Naive thymus-derived CD4-positive, alpha-beta T cell (primary cell): ENCODE measurements at regions not wholly inside any gene's neighbourhood (a gene's known extent, or its start where the extent isn't known, plus 50 kb on each side); places are given as distances from the start of the nearest gene placed in this dataset.

Experiments used
- ATAC-seq: fragments of 150-1000 bp; cut with Tn5 transposase; 2 replicates; pipeline ENCODE4 v1.10.0; 2021; ENCODE audit warnings: mild to moderate bottlenecking, moderate library complexity
- CTCF ChIA-PET: fragments of 350-600 bp; sonication (Branson Sonifier 250); formaldehyde crosslinking; loops from one replicate; lab custom pipeline; 2021; ENCODE audit warnings: antibody characterized with exemption; lab: Charles Lee
- POLR2A ChIA-PET: fragments of 350-600 bp; sonication (Branson Sonifier 250); formaldehyde crosslinking; loops from one replicate; lab custom pipeline; 2021; ENCODE audit warnings: antibody characterized with exemption, inconsistent platforms; lab: Charles Lee
- DNase-seq, 9 donors: peaks; one replicate each; pipeline versions ENCODE4 v3.0.0 to v3.0.0-alpha.2; 2020 to 2022; ENCODE audit warnings: mixed read lengths in 1 of 9
- H3K27ac ChIP-seq: one replicate; pipeline ENCODE4 v1.7.0; 2013; ENCODE audit warnings: mild to moderate bottlenecking, low read depth, low read length, moderate library complexity
- H3K27me3 ChIP-seq, 2 donors: one replicate each; pipeline ENCODE4 v1.7.0; 2013; ENCODE audit warnings: low read length in 2 of 2, mild to moderate bottlenecking in 2 of 2, moderate library complexity in 2 of 2; ENCODE audit not compliant: control insufficient read depth in 2 of 2, insufficient read depth in 2 of 2
- H3K36me3 ChIP-seq, 3 experiments: 1 replicate in 2 of 3; 2 replicates in 1 of 3; pipeline ENCODE4 v1.7.0; 2013; ENCODE audit warnings: low read length in 3 of 3, mild to moderate bottlenecking in 3 of 3, moderate library complexity in 1 of 3; ENCODE audit not compliant: insufficient read depth in 3 of 3, control insufficient read depth in 2 of 3
- H3K4me1 ChIP-seq, 2 donors: one replicate each; pipeline ENCODE4 v1.7.0; 2013; ENCODE audit warnings: low read length in 2 of 2, mild to moderate bottlenecking in 2 of 2, moderate library complexity in 1 of 2; ENCODE audit not compliant: control insufficient read depth in 2 of 2, insufficient read depth in 2 of 2
- H3K4me3 ChIP-seq: 2 replicates; pipeline ENCODE4 v1.7.0; 2013; ENCODE audit warnings: mild to moderate bottlenecking, low read length
- H3K9me3 ChIP-seq, 3 experiments: 1 replicate in 2 of 3; 2 replicates in 1 of 3; pipeline ENCODE4 v1.7.0; 2013; ENCODE audit warnings: low read length in 3 of 3; ENCODE audit not compliant: control insufficient read depth in 2 of 3
- H3K27ac Mint-ChIP-seq, 9 donors: one replicate each; pipeline ENCODE4 v1.8.0; 2020 to 2022; ENCODE audit warnings: mixed read lengths in 9 of 9, mild to moderate bottlenecking in 8 of 9, moderate library complexity in 5 of 9, inconsistent platforms in 2 of 9
- H3K27me3 Mint-ChIP-seq, 5 donors: one replicate each; pipeline ENCODE4 v1.8.0; 2021 to 2022; ENCODE audit warnings: mixed read lengths in 5 of 5, mild to moderate bottlenecking in 1 of 5
- H3K36me3 Mint-ChIP-seq, 5 donors: one replicate each; pipeline ENCODE4 v1.8.0; 2020 to 2022; ENCODE audit warnings: mixed read lengths in 5 of 5, mild to moderate bottlenecking in 3 of 5, inconsistent platforms in 1 of 5
- H3K4me1 Mint-ChIP-seq, 7 donors: one replicate each; pipeline ENCODE4 v1.8.0; 2020 to 2022; ENCODE audit warnings: mixed read lengths in 7 of 7, mild to moderate bottlenecking in 3 of 7, inconsistent platforms in 1 of 7
- H3K4me3 Mint-ChIP-seq, 10 donors: one replicate each; pipeline ENCODE4 v1.8.0; 2020 to 2022; ENCODE audit warnings: mild to moderate bottlenecking in 10 of 10, mixed read lengths in 10 of 10, moderate library complexity in 6 of 10, inconsistent platforms in 2 of 10
- H3K9me3 Mint-ChIP-seq, 11 donors: one replicate each; pipeline ENCODE4 v1.8.0; 2020 to 2022; ENCODE audit warnings: mixed read lengths in 11 of 11, mild to moderate bottlenecking in 4 of 11, inconsistent platforms in 1 of 11, moderate library complexity in 1 of 11
- intact Hi-C, 2 donors: fragments of 100-400 bp; cut with micrococcal nuclease; formaldehyde crosslinking; loops; one replicate each; pipeline ENCODE4 v1.15.1; 2023

- no peaks in the 10 kb centered on the region for H3K9me3 ChIP-seq
- H3K4me1 ChIP-seq, result no peaks in the 10 kb centered on the region
- DNase-seq, result no peak
- ChIA-PET CTCF (no interaction called here), POLR2A (no interaction called here)
- H3K4me3 Mint-ChIP-seq, result no peak overlapping the region
- no peaks in the 10 kb centered on the region for H3K27me3 ChIP-seq
- peaks cover 0 to 9% (median 1%) of the 10 kb centered on the region in 11 donors for H3K9me3 Mint-ChIP-seq
- intact Hi-C loops, result no loop called here
- H3K36me3 ChIP-seq, result no peaks in the 10 kb centered on the region
- H3K36me3 Mint-ChIP-seq, result no peaks in the 10 kb centered on the region
- H3K27ac ChIP-seq, result no peak overlapping the region
- H3K27ac Mint-ChIP-seq, result no peak overlapping the region
- H3K4me3 ChIP-seq, result no peak overlapping the region
- no peak for ATAC-seq
- H3K27me3 Mint-ChIP-seq, result peaks cover 0 to 2% (median 0%) of the 10 kb centered on the region in 5 donors
- H3K4me1 Mint-ChIP-seq, result no peaks in the 10 kb centered on the region
Observed at GRCh38 chr11:36825251-36825650, 227.2 kb upstream of the RAG2 start.

- no peaks in the 10 kb centered on the region for H3K36me3 ChIP-seq
- no peak overlapping the region for H3K27ac ChIP-seq
- intact Hi-C loops, result no loop called here
- H3K4me3 ChIP-seq, result no peak overlapping the region
- no peaks in the 10 kb centered on the region for H3K27me3 ChIP-seq
- H3K9me3 ChIP-seq, result no peaks in the 10 kb centered on the region
- ATAC-seq (no peak), DNase-seq (no peak)
- Mint-ChIP-seq H3K27ac (no peak overlapping the region), H3K4me3 (no peak overlapping the region), H3K27me3 (peaks cover 0 to 6% (median 4%) of the 10 kb centered on the region in 5 donors), H3K9me3 (peaks cover 0 to 14% (median 1%) of the 10 kb centered on the region in 11 donors), H3K4me1 (no peaks in the 10 kb centered on the region), H3K36me3 (no peaks in the 10 kb centered on the region)
- POLR2A ChIA-PET, result no interaction called here
- CTCF ChIA-PET, result no interaction called here
- H3K4me1 ChIP-seq, result no peaks in the 10 kb centered on the region
Observed at GRCh38 chr11:36824349-36824748, 226.3 kb upstream of the RAG2 start.

GRCh38 chr11:36822829-36823228, 224.8 kb upstream of the RAG2 start:
- Mint-ChIP-seq H3K27ac (no peak overlapping the region), H3K9me3 (peaks cover 0 to 12% (median 0%) of the 10 kb centered on the region in 11 donors), H3K4me3 (no peak overlapping the region), H3K27me3 (peaks cover 0 to 9% (median 4%) of the 10 kb centered on the region in 5 donors), H3K4me1 (no peaks in the 10 kb centered on the region), H3K36me3 (no peaks in the 10 kb centered on the region)
- no peak for ATAC-seq
- Histone ChIP-seq H3K27me3 (no peaks in the 10 kb centered on the region), H3K4me1 (no peaks in the 10 kb centered on the region), H3K27ac (no peak overlapping the region), H3K36me3 (no peaks in the 10 kb centered on the region), H3K9me3 (no peaks in the 10 kb centered on the region), H3K4me3 (no peak overlapping the region)
- CTCF ChIA-PET, result no interaction called here
- DNase-seq, result no peak
- POLR2A ChIA-PET, result no interaction called here
- intact Hi-C loops, result no loop called here

DNA sequence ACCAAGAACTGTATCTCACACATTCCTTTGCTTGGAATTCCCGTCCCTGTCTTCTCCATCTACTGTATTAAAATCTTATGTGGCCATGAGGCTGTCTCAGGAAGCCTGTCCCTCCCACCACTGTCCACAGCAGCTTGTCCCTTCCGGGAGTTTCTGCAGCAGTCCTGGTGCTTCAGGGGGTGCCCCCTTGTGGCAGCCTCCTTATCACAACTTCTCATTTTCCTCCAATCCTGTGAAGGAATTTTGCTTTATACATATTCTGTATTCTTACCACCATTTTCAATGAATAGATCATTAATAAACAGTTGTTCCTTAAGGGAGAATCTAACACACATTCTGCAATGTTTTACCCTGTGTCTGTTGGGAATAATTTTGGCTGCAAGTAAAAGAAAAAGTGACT, 220.4 kb upstream of the RAG2 start:
- intact Hi-C loops, result no loop called here
- no peaks in the 10 kb centered on the region for H3K9me3 ChIP-seq
- ChIA-PET CTCF (no interaction called here), POLR2A (no interaction called here)
- no peaks in the 10 kb centered on the region for H3K4me1 ChIP-seq
- Mint-ChIP-seq H3K4me1 (no peaks in the 10 kb centered on the region), H3K27ac (no peak overlapping the region), H3K4me3 (no peak overlapping the region), H3K27me3 (peaks cover 0 to 9% (median 5%) of the 10 kb centered on the region in 5 donors), H3K36me3 (no peaks in the 10 kb centered on the region), H3K9me3 (peaks cover 0 to 12% (median 0%) of the 10 kb centered on the region in 11 donors)
- ATAC-seq, result no peak
- no peak overlapping the region for H3K27ac ChIP-seq
- no peak for DNase-seq
- no peak overlapping the region for H3K4me3 ChIP-seq
- no peaks in the 10 kb centered on the region for H3K27me3 ChIP-seq
- H3K36me3 ChIP-seq, result no peaks in the 10 kb centered on the region

GRCh38 chr11:36817336-36817965, 219.4 kb upstream of the RAG2 start:
- Mint-ChIP-seq H3K4me1 (no peaks in the 10 kb centered on the region), H3K27ac (no peak overlapping the region), H3K4me3 (no peak overlapping the region), H3K27me3 (peaks cover 0 to 9% (median 5%) of the 10 kb centered on the region in 5 donors), H3K36me3 (no peaks in the 10 kb centered on the region), H3K9me3 (peaks cover 0 to 12% (median 0%) of the 10 kb centered on the region in 11 donors)
- DNase-seq (no peak), ATAC-seq (no peak)
- H3K4me3 ChIP-seq, result no peak overlapping the region
- ChIA-PET POLR2A (no interaction called here), CTCF (no interaction called here)
- intact Hi-C loops, result no loop called here
- H3K27ac ChIP-seq, result no peak overlapping the region
- H3K9me3 ChIP-seq, result no peaks in the 10 kb centered on the region
- H3K36me3 ChIP-seq, result no peaks in the 10 kb centered on the region
- no peaks in the 10 kb centered on the region for H3K27me3 ChIP-seq
- H3K4me1 ChIP-seq, result no peaks in the 10 kb centered on the region

DNA sequence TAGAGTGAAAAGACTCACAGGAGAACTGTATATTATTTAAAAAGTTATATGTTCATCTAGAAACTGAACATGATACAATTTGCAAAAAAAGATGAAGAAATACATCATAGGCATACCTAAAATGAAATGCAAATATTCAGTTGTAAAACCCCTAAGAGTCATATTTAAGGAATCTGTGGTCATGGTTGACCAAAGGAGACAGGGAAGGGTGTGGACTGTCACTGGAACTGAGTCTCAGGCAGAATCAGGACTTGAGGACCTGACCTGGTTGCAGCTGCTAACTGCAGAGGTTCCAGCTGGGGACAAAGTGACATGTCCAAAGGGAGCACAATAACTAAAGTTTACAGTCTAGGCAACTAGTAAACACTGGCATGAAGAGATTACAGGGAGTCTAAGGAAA, 211.3 kb upstream of the RAG2 start:
- H3K27ac ChIP-seq, result no peak overlapping the region
- H3K27me3 ChIP-seq, result no peaks in the 10 kb centered on the region
- DNase-seq (no peak), ATAC-seq (no peak)
- Mint-ChIP-seq H3K9me3 (peaks cover 0 to 4% (median 0%) of the 10 kb centered on the region in 11 donors), H3K27me3 (peaks cover 0 to 8% (median 0%) of the 10 kb centered on the region in 5 donors), H3K4me3 (no peak overlapping the region), H3K36me3 (no peaks in the 10 kb centered on the region), H3K27ac (no peak overlapping the region), H3K4me1 (no peaks in the 10 kb centered on the region)
- intact Hi-C loops, result no loop called here
- H3K4me1 ChIP-seq, result no peaks in the 10 kb centered on the region
- POLR2A ChIA-PET, result no interaction called here
- CTCF ChIA-PET, result no interaction called here
- no peaks in the 10 kb centered on the region for H3K36me3 ChIP-seq
- H3K9me3 ChIP-seq, result no peaks in the 10 kb centered on the region
- H3K4me3 ChIP-seq, result no peak overlapping the region

GRCh38 chr11:36807871-36808270, 209.8 kb upstream of the RAG2 start:
- no peak overlapping the region for H3K27ac ChIP-seq
- DNase-seq (no peak), ATAC-seq (no peak)
- Mint-ChIP-seq H3K36me3 (no peaks in the 10 kb centered on the region), H3K9me3 (peaks cover 0 to 2% (median 0%) of the 10 kb centered on the region in 11 donors), H3K4me1 (no peaks in the 10 kb centered on the region), H3K4me3 (no peak overlapping the region), H3K27ac (no peak overlapping the region), H3K27me3 (peaks cover 0 to 8% (median 0%) of the 10 kb centered on the region in 5 donors)
- H3K9me3 ChIP-seq, result no peaks in the 10 kb centered on the region
- no peaks in the 10 kb centered on the region for H3K27me3 ChIP-seq
- intact Hi-C loops, result no loop called here
- ChIA-PET POLR2A (interaction anchor here (0.7 kb wide), 1 partner anchor 442 kb away, joined by 3 read pairs; no protein-coding TSS in a partner anchor), CTCF (no interaction called here)
- H3K4me3 ChIP-seq, result no peak overlapping the region
- H3K36me3 ChIP-seq, result no peaks in the 10 kb centered on the region
- H3K4me1 ChIP-seq, result no peaks in the 10 kb centered on the region
